Kidney (tissue), 13 donors: ENCODE measurements at regions not wholly inside any gene's neighbourhood (a gene's known extent, or its start where the extent isn't known, plus 50 kb on each side); places are given as distances from the start of the nearest gene placed in this dataset.
A peak's percentile ranks its signal among the peaks of the same experiment; 100 is the strongest.

Experiments
- DNase-seq, 5 donors: peaks; one replicate each; pipeline ENCODE4 v3.0.0-alpha.2; 2013 to 2020
- FAIRE-seq: peaks from 2 replicates; lab custom pipeline; 2012; peaks lifted over from hg19 to GRCh38; lab: Jason Lieb, UNC
- H3K27ac ChIP-seq, 2 donors: one replicate each; pipeline ENCODE4 v1.7.0; 2013; ENCODE audit warnings: low read depth in 2 of 2, low read length in 2 of 2, inconsistent platforms in 1 of 2
- H3K27me3 ChIP-seq: one replicate; pipeline ENCODE4 v1.7.1; 2013; ENCODE audit warnings: low read length, inconsistent platforms; ENCODE audit not compliant: control insufficient read depth, insufficient read depth
- H3K36me3 ChIP-seq, 3 donors: one replicate each; pipeline versions ENCODE4 v1.7.0 to v1.7.1; 2013; ENCODE audit warnings: low read length in 3 of 3, control low read depth in 1 of 3, inconsistent platforms in 1 of 3; ENCODE audit not compliant: insufficient read depth in 3 of 3, control insufficient read depth in 2 of 3
- H3K4me1 ChIP-seq, 3 donors: one replicate each; pipeline versions ENCODE4 v1.7.0 to v1.7.1; 2013; ENCODE audit warnings: low read length in 3 of 3, inconsistent platforms in 1 of 3, low read depth in 1 of 3; ENCODE audit not compliant: control insufficient read depth in 2 of 3, insufficient read depth in 2 of 3
- H3K4me3 ChIP-seq, 3 donors: one replicate each; pipeline versions ENCODE4 v1.7.0 to v1.8.1; 2013; ENCODE audit warnings: low read length in 3 of 3, control low read depth in 1 of 3, inconsistent platforms in 1 of 3
- H3K9ac ChIP-seq, 3 donors: one replicate each; pipeline versions ENCODE4 v1.7.0 to v1.7.1; 2013; ENCODE audit warnings: low read length in 3 of 3, control low read depth in 1 of 3, inconsistent platforms in 1 of 3
- H3K9me3 ChIP-seq, 3 donors: one replicate each; pipeline versions ENCODE4 v1.7.0 to v1.7.1; 2013; ENCODE audit warnings: low read length in 3 of 3, control low read depth in 1 of 3, inconsistent platforms in 1 of 3; ENCODE audit not compliant: control insufficient read depth in 2 of 3, insufficient read depth in 1 of 3
- intact Hi-C: fragments of 100-400 bp; cut with DNase I; formaldehyde crosslinking; loops from one replicate; pipeline ENCODE4 v1.11.1; 2022
- TF ChIP-seq, protein P1 (sequence below): IDR thresholded peaks from 3 replicates; pipeline ENCODE4 v1.5.1; 2012; ENCODE audit warnings: mild to moderate bottlenecking, moderate library complexity, borderline replicate concordance; ENCODE audit not compliant: insufficient read depth; ENCODE audit errors: extremely low read depth
- donor health status: control.
- donor health status: control.
- donor health status: control.
- donor health status: control.
- donor health status: control.
- donor health status: DM: yes; HTN: yes; CAD: no.
- donor health status: Normal renal cell carcinoma (clear cell type).

DNA sequence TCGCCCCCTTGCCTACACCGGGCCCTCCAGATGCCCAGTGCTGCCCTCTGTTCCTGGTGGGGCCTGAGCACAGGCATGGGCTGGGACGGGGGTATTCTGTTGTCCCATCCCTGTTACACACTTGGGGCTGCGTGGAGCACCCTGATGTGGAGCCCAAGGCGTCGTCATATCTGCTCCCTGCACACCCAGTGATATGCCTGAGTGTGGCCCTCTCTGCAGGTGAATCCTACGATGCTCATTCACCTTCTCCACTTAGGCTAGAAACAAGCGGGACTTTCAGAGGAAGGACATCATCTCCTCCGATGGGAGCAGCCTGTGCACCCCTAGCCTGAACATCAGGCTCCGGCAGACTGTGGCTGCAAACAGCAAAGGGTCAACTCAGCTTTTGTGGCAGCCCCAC lies 91.0 kb upstream of the NPTX2 start:
- H3K9me3 ChIP-seq: no peaks in the 10 kb centered on the region
- H3K27ac ChIP-seq: no peak overlapping the region
- H3K4me3 ChIP-seq: no peak overlapping the region
- no peaks in the 10 kb centered on the region for H3K36me3 ChIP-seq
- TF ChIP-seq, protein P1, sequence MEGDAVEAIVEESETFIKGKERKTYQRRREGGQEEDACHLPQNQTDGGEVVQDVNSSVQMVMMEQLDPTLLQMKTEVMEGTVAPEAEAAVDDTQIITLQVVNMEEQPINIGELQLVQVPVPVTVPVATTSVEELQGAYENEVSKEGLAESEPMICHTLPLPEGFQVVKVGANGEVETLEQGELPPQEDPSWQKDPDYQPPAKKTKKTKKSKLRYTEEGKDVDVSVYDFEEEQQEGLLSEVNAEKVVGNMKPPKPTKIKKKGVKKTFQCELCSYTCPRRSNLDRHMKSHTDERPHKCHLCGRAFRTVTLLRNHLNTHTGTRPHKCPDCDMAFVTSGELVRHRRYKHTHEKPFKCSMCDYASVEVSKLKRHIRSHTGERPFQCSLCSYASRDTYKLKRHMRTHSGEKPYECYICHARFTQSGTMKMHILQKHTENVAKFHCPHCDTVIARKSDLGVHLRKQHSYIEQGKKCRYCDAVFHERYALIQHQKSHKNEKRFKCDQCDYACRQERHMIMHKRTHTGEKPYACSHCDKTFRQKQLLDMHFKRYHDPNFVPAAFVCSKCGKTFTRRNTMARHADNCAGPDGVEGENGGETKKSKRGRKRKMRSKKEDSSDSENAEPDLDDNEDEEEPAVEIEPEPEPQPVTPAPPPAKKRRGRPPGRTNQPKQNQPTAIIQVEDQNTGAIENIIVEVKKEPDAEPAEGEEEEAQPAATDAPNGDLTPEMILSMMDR: no peak
- intact Hi-C loops: no loop called here
- H3K4me1 ChIP-seq: no peaks in the 10 kb centered on the region
- no peak overlapping the region for H3K9ac ChIP-seq
- FAIRE-seq (no peak), DNase-seq (no peak)
- no peaks in the 10 kb centered on the region for H3K27me3 ChIP-seq

- DNase-seq (no peak), FAIRE-seq (no peak)
- Histone ChIP-seq H3K36me3 (no peaks in the 10 kb centered on the region), H3K9ac (no peak overlapping the region), H3K9me3 (no peaks in the 10 kb centered on the region), H3K27me3 (no peaks in the 10 kb centered on the region), H3K27ac (no peak overlapping the region), H3K4me1 (no peaks in the 10 kb centered on the region), H3K4me3 (no peak overlapping the region)
- intact Hi-C loops: no loop called here
- TF ChIP-seq, protein P1: no peak
Measured at GRCh38 chr7:98521089-98521692, 95.9 kb upstream of the NPTX2 start.

- peak in 1 of 5 donors; percentile 34 for DNase-seq
- FAIRE-seq: no peak
Measured at GRCh38 chr7:98520356-98520951, 96.6 kb upstream of the NPTX2 start.

More at GRCh38 chr7:98520356-98520951, 96.6 kb upstream of the NPTX2 start:
- no peak overlapping the region for H3K4me3 ChIP-seq
- intact Hi-C loops: no loop called here
- H3K27ac ChIP-seq: no peak overlapping the region
- H3K9me3 ChIP-seq: no peaks in the 10 kb centered on the region
- H3K36me3 ChIP-seq: no peaks in the 10 kb centered on the region
- no peaks in the 10 kb centered on the region for H3K27me3 ChIP-seq
- TF ChIP-seq, protein P1: no peak
- no peaks in the 10 kb centered on the region for H3K4me1 ChIP-seq
- H3K9ac ChIP-seq: no peak overlapping the region
